HepG2 (cell line): ENCODE measurements at regions not wholly inside any gene's neighbourhood (a gene's known extent, or its start where the extent isn't known, plus 50 kb on each side); places are given as distances from the start of the nearest gene placed in this dataset.

Experiments used
- ARNT2 ChIP-seq: sonication (generic); formaldehyde crosslinking; IDR thresholded peaks from 2 replicates; pipeline ENCODE4 v1.8.0; 2022; ENCODE audit warnings: mild to moderate bottlenecking, low read depth, missing genetic modification reagents, moderate library complexity
- ELF4 ChIP-seq: sonication (generic); formaldehyde crosslinking; IDR thresholded peaks from 2 replicates; pipeline ENCODE4 v1.5.0; 2020; ENCODE audit warnings: missing genetic modification reagents, mild to moderate bottlenecking, moderate library complexity, borderline replicate concordance
- EZH2 ChIP-seq: conservative IDR thresholded peaks from 2 replicates; pipeline ENCODE4 v1.6.1; 2012; ENCODE audit warnings: mild to moderate bottlenecking, low read depth, low read length, moderate library complexity
- GABPB1 ChIP-seq: IDR thresholded peaks from 2 replicates; pipeline ENCODE4 v1.6.1; 2016; ENCODE audit warnings: mild to moderate bottlenecking, missing genetic modification reagents, moderate library complexity, missing compliant biosample characterization
- GTF2F1 ChIP-seq: fragments of 150-350 bp; IDR thresholded peaks from 2 replicates; pipeline ENCODE4 v1.6.1; 2014; ENCODE audit warnings: low read length
- HDAC6 ChIP-seq: fragments of 200-600 bp; sonication (generic); IDR thresholded peaks from 2 replicates; pipeline ENCODE4 v1.7.0; 2017; ENCODE audit warnings: mild to moderate bottlenecking, antibody characterized with exemption, low read length, low read depth
- NFRKB ChIP-seq: fragments of 450-650 bp; IDR thresholded peaks from 2 replicates; pipeline ENCODE4 v1.6.1; 2017
- POLR2A ChIP-seq, 2 experiments: IDR thresholded peaks; 2 replicates each; pipeline ENCODE4 v1.6.1; 2011; ENCODE audit warnings: low read depth in 2 of 2, low read length in 2 of 2, mild to moderate bottlenecking in 1 of 2, moderate library complexity in 1 of 2; ENCODE audit not compliant: insufficient read depth in 1 of 2
- SMAD3 ChIP-seq: sonication (generic); formaldehyde crosslinking; IDR thresholded peaks from 2 replicates; pipeline ENCODE4 v1.4.0; 2020; ENCODE audit warnings: missing genetic modification reagents
- TEAD2 ChIP-seq: sonication (generic); formaldehyde crosslinking; IDR thresholded peaks from 2 replicates; pipeline ENCODE4 v1.9.0; 2021; ENCODE audit warnings: missing genetic modification reagents
- ZNF572 ChIP-seq: sonication (generic); formaldehyde crosslinking; IDR thresholded peaks from 2 replicates; pipeline ENCODE4 v1.5.1; 2020; ENCODE audit warnings: mild to moderate bottlenecking, missing genetic modification reagents
- TF ChIP-seq, protein P1 (sequence below): sonication (generic); formaldehyde crosslinking; IDR thresholded peaks from 2 replicates; pipeline ENCODE4 v1.5.1; 2020; ENCODE audit warnings: mild to moderate bottlenecking, missing genetic modification reagents
- TF ChIP-seq, protein P2 (sequence below), 2 experiments: sonication (generic) in 1 of 2; formaldehyde crosslinking in 1 of 2; IDR thresholded peaks; 2 replicates each; pipeline versions ENCODE4 v1.4.0 to v1.6.1; 2018 to 2020; ENCODE audit warnings: missing genetic modification reagents in 2 of 2, borderline replicate concordance in 1 of 2, low read depth in 1 of 2, mild to moderate bottlenecking in 1 of 2, missing biosample characterization in 1 of 2

DNA sequence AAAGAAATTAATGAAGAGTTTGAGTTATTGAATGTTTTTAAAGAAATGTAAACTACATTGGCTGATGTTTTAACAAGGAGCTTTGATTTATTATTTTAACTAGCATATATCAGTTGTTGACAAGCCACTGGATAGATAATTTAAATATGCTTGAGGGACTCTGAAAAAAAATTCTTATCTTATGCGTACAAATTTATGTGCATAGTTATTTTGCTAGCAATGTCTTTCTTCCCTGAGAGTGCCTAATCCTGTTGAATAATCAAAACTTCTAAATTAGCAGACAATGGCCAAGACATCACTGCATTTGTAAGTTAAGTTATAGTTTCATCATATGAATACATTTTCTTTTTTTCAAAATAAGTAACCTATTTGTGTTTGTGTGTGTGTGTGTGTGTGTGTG is 342.3 kb downstream of the MED10 start:
- TF ChIP-seq NFRKB (no peak), HDAC6 (no peak), ARNT2 (CRISPR knock-in tag) (no peak), ELF4 (CRISPR knock-in tag) (no peak), ZNF572 (CRISPR knock-in tag) (no peak), TEAD2 (CRISPR knock-in tag) (no peak), GTF2F1 (no peak), EZH2 (no peak), POLR2A (IDR thresholded peaks at IDR 0.05; ENCODE audit: insufficient read depth in 1 of 2, low read depth in 2 of 2, low read length in 2 of 2) (no peak), SMAD3 (CRISPR knock-in tag) (no peak), GABPB1 (CRISPR knock-in tag) (no peak)
- TF ChIP-seq, protein P1, sequence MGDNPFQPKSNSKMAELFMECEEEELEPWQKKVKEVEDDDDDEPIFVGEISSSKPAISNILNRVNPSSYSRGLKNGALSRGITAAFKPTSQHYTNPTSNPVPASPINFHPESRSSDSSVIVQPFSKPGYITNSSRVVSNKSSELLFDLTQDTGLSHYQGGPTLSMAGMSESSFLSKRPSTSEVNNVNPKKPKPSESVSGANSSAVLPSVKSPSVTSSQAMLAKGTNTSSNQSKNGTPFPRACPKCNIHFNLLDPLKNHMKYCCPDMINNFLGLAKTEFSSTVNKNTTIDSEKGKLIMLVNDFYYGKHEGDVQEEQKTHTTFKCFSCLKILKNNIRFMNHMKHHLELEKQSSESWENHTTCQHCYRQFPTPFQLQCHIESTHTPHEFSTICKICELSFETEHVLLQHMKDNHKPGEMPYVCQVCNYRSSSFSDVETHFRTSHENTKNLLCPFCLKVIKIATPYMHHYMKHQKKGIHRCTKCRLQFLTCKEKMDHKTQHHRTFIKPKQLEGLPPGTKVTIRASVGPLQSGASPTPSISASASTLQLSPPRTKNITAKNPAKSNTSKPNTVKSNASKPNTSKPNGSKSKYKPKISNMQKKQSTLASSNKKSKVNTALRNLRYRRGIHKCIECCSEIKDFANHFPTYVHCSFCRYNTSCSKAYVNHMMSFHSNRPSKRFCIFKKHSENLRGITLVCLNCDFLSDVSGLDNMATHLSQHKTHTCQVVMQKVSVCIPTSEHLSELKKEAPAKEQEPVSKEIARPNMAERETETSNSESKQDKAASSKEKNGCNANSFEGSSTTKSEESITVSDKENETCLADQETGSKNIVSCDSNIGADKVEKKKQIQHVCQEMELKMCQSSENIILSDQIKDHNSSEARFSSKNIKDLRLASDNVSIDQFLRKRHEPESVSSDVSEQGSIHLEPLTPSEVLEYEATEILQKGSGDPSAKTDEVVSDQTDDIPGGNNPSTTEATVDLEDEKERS (CRISPR knock-in tag), result no peak
- TF ChIP-seq, protein P2, sequence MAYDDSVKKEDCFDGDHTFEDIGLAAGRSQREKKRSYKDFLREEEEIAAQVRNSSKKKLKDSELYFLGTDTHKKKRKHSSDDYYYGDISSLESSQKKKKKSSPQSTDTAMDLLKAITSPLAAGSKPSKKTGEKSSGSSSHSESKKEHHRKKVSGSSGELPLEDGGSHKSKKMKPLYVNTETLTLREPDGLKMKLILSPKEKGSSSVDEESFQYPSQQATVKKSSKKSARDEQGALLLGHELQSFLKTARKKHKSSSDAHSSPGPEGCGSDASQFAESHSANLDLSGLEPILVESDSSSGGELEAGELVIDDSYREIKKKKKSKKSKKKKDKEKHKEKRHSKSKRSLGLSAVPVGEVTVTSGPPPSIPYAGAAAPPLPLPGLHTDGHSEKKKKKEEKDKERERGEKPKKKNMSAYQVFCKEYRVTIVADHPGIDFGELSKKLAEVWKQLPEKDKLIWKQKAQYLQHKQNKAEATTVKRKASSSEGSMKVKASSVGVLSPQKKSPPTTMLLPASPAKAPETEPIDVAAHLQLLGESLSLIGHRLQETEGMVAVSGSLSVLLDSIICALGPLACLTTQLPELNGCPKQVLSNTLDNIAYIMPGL (CRISPR knock-in tag; IDR thresholded peaks at IDR 0.05; ENCODE audit: borderline replicate concordance in 1 of 2, low read depth in 1 of 2), result no peak
